ENCODE measurements at regions not wholly inside any gene's neighbourhood (a gene's known extent, or its start where the extent isn't known, plus 50 kb on each side); places are given as distances from the start of the nearest gene placed in this dataset.

DNA sequence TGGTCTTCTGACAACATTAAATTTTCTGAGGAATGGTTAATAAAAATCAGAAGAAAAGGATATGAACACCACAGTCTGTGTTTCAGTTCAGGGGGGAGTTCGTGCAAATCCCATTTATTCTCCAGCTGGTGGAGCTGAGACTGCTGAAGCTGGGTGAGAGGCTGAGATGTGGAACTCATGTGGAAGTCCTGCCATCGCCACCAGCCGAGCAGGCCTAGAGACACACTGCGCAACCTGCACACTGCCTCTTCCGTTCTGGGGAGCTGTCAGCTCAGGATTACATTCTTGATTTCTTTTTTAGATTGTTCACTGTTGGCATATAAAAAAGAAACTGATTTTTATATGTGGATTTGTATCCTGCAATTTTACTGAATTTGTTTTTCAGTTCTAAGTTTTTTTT is 66.6 kb upstream of the ELOVL6 start:
- DNase-seq (ENCODE audit: low spot score): no peak
- in situ Hi-C loops (cut with MboI; ENCODE audit: low pct_unique_long_range_greater_than_20kb, low sequenced_read_pairs, unreplicated experiment): no loop called here
- TF ChIP-seq, protein P1, sequence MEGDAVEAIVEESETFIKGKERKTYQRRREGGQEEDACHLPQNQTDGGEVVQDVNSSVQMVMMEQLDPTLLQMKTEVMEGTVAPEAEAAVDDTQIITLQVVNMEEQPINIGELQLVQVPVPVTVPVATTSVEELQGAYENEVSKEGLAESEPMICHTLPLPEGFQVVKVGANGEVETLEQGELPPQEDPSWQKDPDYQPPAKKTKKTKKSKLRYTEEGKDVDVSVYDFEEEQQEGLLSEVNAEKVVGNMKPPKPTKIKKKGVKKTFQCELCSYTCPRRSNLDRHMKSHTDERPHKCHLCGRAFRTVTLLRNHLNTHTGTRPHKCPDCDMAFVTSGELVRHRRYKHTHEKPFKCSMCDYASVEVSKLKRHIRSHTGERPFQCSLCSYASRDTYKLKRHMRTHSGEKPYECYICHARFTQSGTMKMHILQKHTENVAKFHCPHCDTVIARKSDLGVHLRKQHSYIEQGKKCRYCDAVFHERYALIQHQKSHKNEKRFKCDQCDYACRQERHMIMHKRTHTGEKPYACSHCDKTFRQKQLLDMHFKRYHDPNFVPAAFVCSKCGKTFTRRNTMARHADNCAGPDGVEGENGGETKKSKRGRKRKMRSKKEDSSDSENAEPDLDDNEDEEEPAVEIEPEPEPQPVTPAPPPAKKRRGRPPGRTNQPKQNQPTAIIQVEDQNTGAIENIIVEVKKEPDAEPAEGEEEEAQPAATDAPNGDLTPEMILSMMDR (IDR thresholded peaks at IDR 0.05; ENCODE audit: extremely low read depth, insufficient read depth, missing control alignments): no peak

DNA sequence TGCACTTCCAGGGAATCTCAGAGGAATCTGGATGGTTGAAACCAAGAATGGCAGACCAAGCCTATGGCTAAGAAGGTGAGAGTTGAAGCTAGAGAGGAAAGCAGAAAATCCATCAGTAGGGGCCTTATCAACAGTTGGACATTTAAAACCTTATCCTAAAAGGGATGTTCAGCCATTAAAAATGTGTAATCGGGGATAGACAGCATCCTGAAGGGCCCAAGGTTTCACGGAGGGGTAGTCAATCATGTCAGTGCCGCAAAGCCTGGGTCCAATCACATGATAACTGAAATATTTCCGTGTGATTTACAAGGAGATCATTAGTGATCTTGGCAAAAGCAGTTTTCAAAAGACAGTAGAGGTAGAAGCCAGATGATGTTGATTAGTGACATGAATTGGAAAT is 61.9 kb upstream of the ELOVL6 start:
- in situ Hi-C loops (cut with MboI; ENCODE audit: low pct_unique_long_range_greater_than_20kb, low sequenced_read_pairs, unreplicated experiment): no loop called here
- TF ChIP-seq, protein P1 (IDR thresholded peaks at IDR 0.05; ENCODE audit: extremely low read depth, insufficient read depth, missing control alignments): no peak
- DNase-seq (ENCODE audit: low spot score): no peak

DNA sequence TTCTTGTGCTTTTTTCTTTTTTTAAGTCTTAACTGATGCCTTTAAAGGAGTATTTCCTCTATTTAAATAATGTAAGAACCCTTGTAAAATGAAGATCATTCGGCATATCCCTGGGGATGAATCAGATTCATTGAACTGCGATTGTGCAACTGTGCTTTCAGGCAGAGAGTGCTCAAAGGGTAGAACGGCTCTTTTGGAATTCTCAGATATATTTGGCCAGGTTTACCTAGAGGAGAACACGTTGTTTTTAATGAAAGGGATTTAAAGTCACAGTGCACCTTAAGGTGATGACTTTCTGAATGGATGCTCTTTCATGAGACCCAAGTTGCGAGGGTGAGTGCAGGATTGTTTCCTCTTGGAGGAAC is 51.6 kb upstream of the ELOVL6 start:
- in situ Hi-C loops (cut with MboI; ENCODE audit: low pct_unique_long_range_greater_than_20kb, low sequenced_read_pairs, unreplicated experiment): no loop called here
- TF ChIP-seq, protein P1 (IDR thresholded peaks at IDR 0.05; ENCODE audit: extremely low read depth, insufficient read depth, missing control alignments): no peak
- no peak for DNase-seq (ENCODE audit: low spot score)

DNA sequence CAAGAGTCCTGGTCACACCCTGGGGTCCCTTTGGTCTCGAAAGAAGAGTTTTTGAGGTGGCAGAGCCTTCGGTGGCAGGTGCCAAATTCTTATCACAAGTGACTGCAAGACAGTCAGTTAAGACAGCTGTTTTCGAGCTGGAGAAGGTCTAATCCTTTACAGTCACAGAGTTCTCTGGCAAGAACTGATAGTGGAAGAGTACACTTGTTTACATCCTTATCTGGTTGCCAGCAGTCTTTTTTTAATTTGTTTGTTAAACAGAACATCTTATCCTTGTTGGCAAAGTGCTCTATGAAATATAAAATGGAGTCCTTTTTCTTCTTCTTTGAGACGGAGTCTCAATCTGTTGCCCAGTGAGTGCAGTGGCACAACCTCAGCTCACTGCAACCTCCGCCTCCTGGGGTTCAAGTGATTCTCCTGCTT is 50.4 kb upstream of the ELOVL6 start:
- in situ Hi-C loops (cut with MboI; ENCODE audit: low pct_unique_long_range_greater_than_20kb, low sequenced_read_pairs, unreplicated experiment): no loop called here
- no peak for DNase-seq (ENCODE audit: low spot score)
- TF ChIP-seq, protein P1 (IDR thresholded peaks at IDR 0.05; ENCODE audit: extremely low read depth, insufficient read depth, missing control alignments): no peak

Data from GM13977 (cell line).